A549 (cell line): ENCODE measurements at regions not wholly inside any gene's neighbourhood (a gene's known extent, or its start where the extent isn't known, plus 50 kb on each side); places are given as distances from the start of the nearest gene placed in this dataset.

Experiments used
- ATAC-seq, 2 experiments: fragments of 200-7000 bp in 1 of 2; fragments of >200 bp in 1 of 2; cut with Nextera tagmentation in 1 of 2; cut with Tn5 transposase in 1 of 2; 3 replicates each; pipeline versions ENCODE4 v1.8.0 to v1.9.1; 2018 to 2020; ENCODE audit warnings: mild to moderate bottlenecking in 1 of 2, moderate library complexity in 1 of 2
- CTCF ChIA-PET: fragments of 300-600 bp; sonication (Branson Sonifier 250); formaldehyde crosslinking; extraction: SDS; loops from one replicate; lab custom pipeline; 2021; ENCODE audit warnings: antibody characterized with exemption, inconsistent platforms; lab: Yijun Ruan, JAX
- POLR2A ChIA-PET: fragments of 350-600 bp; formaldehyde crosslinking; extraction: SDS; loops from one replicate; lab custom pipeline; 2021; ENCODE audit warnings: antibody characterized with exemption, inconsistent platforms; lab: Yijun Ruan, JAX
- DNase-seq, 2 experiments: peaks; one replicate each; pipeline versions ENCODE4 v3.0.0 to v3.0.0-alpha.2; 2011 to 2016; ENCODE audit warnings: low read depth in 1 of 2, low spot score in 1 of 2
- FAIRE-seq: peaks from 2 replicates; lab custom pipeline; 2011; peaks lifted over from hg19 to GRCh38; lab: Jason Lieb, UNC
- H3K27ac ChIP-seq, 2 experiments: fragments of >200 bp; sonication (Bioruptor Twin); formaldehyde crosslinking; 3 replicates each; pipeline ENCODE4 v1.5.1; 2016 to 2017
- H3K4me1 ChIP-seq: fragments of >200 bp; sonication (Bioruptor Twin); formaldehyde crosslinking; 3 replicates; pipeline ENCODE4 v1.6.1; 2016
- H3K4me2 ChIP-seq: fragments of >200 bp; sonication (Bioruptor Twin); formaldehyde crosslinking; 3 replicates; pipeline ENCODE4 v1.6.1; 2016
- H3K4me3 ChIP-seq: fragments of >200 bp; sonication (Bioruptor Twin); formaldehyde crosslinking; 3 replicates; pipeline ENCODE4 v1.5.1; 2016
- H3K9me3 ChIP-seq: fragments of >200 bp; sonication (Bioruptor Twin); formaldehyde crosslinking; 3 replicates; pipeline ENCODE4 v1.6.1; 2016
- BCL3 ChIP-seq: fragments of >200 bp; sonication (Bioruptor Twin); formaldehyde crosslinking; IDR thresholded peaks from 3 replicates; pipeline ENCODE4 v1.6.1; 2016
- CBX2 ChIP-seq: fragments of 200-600 bp; sonication (generic); IDR thresholded peaks from 2 replicates; pipeline ENCODE4 v1.6.1; 2016; ENCODE audit warnings: low read depth, mild to moderate bottlenecking, borderline replicate concordance
- CBX8 ChIP-seq: fragments of 200-600 bp; sonication (generic); IDR thresholded peaks from 2 replicates; pipeline ENCODE4 v1.6.1; 2016
- CTCF ChIP-seq: fragments of >200 bp; sonication (Bioruptor Twin); formaldehyde crosslinking; IDR thresholded peaks from 3 replicates; pipeline ENCODE4 v1.5.1; 2016
- EHF ChIP-seq: fragments of 250-450 bp; sonication (Bioruptor Pico); IDR thresholded peaks from 2 replicates; pipeline ENCODE4 v1.5.0; 2020; ENCODE audit warnings: mild to moderate bottlenecking
- EP300 ChIP-seq, 2 experiments: fragments of >200 bp; sonication (Bioruptor Twin); formaldehyde crosslinking; IDR thresholded peaks; 2 replicates in 1 of 2; 3 replicates in 1 of 2; pipeline ENCODE4 v1.6.1; 2016 to 2017
- ESRRA ChIP-seq: fragments of 150-350 bp; IDR thresholded peaks from 2 replicates; pipeline ENCODE4 v1.6.1; 2014; ENCODE audit warnings: mild to moderate bottlenecking, low read length, borderline replicate concordance
- FOSL2 ChIP-seq, 2 experiments: fragments of 450-650 bp in 1 of 2; fragments of >200 bp in 1 of 2; sonication (Bioruptor Twin) in 1 of 2; formaldehyde crosslinking; IDR thresholded peaks; 2 replicates each; pipeline versions ENCODE4 v1.5.0 to v1.6.1; 2016 to 2020; ENCODE audit warnings: mild to moderate bottlenecking in 1 of 2, moderate library complexity in 1 of 2
- FOXS1 ChIP-seq: fragments of 250-450 bp; sonication (Bioruptor Pico); IDR thresholded peaks from 2 replicates; pipeline ENCODE4 v1.5.0; 2020; ENCODE audit warnings: mild to moderate bottlenecking, moderate library complexity
- GATA3 ChIP-seq: IDR thresholded peaks from 2 replicates; pipeline ENCODE4 v1.6.1; 2012; ENCODE audit warnings: borderline replicate concordance
- HEYL ChIP-seq: fragments of 250-450 bp; sonication (Bioruptor Pico); IDR thresholded peaks from 2 replicates; pipeline ENCODE4 v1.8.0; 2021; ENCODE audit warnings: mild to moderate bottlenecking, moderate library complexity
- HOXB5 ChIP-seq: fragments of 250-450 bp; sonication (Bioruptor Pico); IDR thresholded peaks from 2 replicates; pipeline ENCODE4 v1.5.0; 2020; ENCODE audit warnings: mild to moderate bottlenecking, moderate library complexity
- MAFK ChIP-seq: fragments of 450-650 bp; IDR thresholded peaks from 2 replicates; pipeline ENCODE4 v1.6.1; 2014; ENCODE audit not compliant: partially characterized antibody
- MAZ ChIP-seq: fragments of 150-350 bp; IDR thresholded peaks from 2 replicates; pipeline ENCODE4 v1.6.1; 2014; ENCODE audit warnings: antibody characterized with exemption, low read depth, low read length, borderline replicate concordance
- NPAS2 ChIP-seq: fragments of 250-450 bp; sonication (Bioruptor Pico); IDR thresholded peaks from 2 replicates; pipeline ENCODE4 v1.8.0; 2022; ENCODE audit warnings: mild to moderate bottlenecking, moderate library complexity, borderline replicate concordance
- NR3C1 ChIP-seq: fragments of >200 bp; sonication (Bioruptor Twin); formaldehyde crosslinking; IDR thresholded peaks from 3 replicates; pipeline ENCODE4 v1.6.1; 2017
- POLR2A ChIP-seq: IDR thresholded peaks from 2 replicates; pipeline ENCODE4 v1.6.1; 2012; ENCODE audit warnings: mild to moderate bottlenecking, low read length
- POLR2AphosphoS2 ChIP-seq: conservative IDR thresholded peaks from 2 replicates; pipeline ENCODE4 v1.6.1; 2012; ENCODE audit warnings: low read length, improper control_type of control experiment, inconsistent platforms
- RARB ChIP-seq: fragments of 250-450 bp; sonication (Bioruptor Pico); IDR thresholded peaks from 2 replicates; pipeline ENCODE4 v1.8.0; 2021; ENCODE audit warnings: mild to moderate bottlenecking, moderate library complexity
- RNF2 ChIP-seq: fragments of 200-600 bp; sonication (generic); IDR thresholded peaks from 2 replicates; pipeline ENCODE4 v1.6.1; 2016; ENCODE audit warnings: low read depth, mild to moderate bottlenecking, antibody characterized with exemption, moderate library complexity, borderline replicate concordance
- USF2 ChIP-seq: fragments of 450-650 bp; IDR thresholded peaks from 2 replicates; pipeline ENCODE4 v1.6.1; 2014; ENCODE audit warnings: antibody characterized with exemption
- ZNF302 ChIP-seq: fragments of 250-450 bp; sonication (Bioruptor Pico); IDR thresholded peaks from 2 replicates; pipeline ENCODE4 v1.9.0; 2021; ENCODE audit warnings: inconsistent platforms, mild to moderate bottlenecking, moderate library complexity
- WGBS: methylation state at CpG from one replicate; pipeline ENCODE4 v1.1.6; 2017; ENCODE audit errors: missing lambda C conversion rate; 5-methylcytosine and 5-hydroxymethylcytosine counted together
- TF ChIP-seq, protein P1 (sequence below): IDR thresholded peaks from 2 replicates; pipeline ENCODE4 v1.6.1; 2012; ENCODE audit warnings: low read depth, borderline replicate concordance
- TF ChIP-seq, protein P2 (sequence below): IDR thresholded peaks from 2 replicates; pipeline ENCODE4 v1.6.1; 2012

- TF ChIP-seq CTCF (no peak), NR3C1 (no peak), HOXB5 (no peak)
Observed at GRCh38 chr2:16520891-16521290, 144.7 kb downstream of the CYRIA start (continued).

DNA sequence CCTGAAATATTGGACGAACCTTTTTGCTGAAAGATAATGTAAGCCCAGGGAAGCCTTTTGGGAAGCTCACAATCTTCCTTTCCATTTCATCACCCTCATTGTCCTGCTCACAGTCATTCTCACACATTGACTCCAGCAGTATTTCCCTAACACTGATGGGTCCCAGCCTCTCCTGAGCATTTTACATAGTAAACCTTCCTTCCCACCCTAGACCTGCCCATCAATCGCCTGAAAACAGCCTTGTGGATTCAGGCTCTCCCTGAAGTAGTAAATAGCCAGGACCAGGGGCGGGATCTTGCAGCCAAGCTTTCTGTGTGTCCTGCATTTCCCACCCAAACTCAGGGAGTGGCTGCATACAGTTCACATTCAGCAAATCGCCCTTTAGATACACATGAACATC is 149.9 kb downstream of the CYRIA start:
- Histone ChIP-seq H3K27ac (no peak overlapping the region), H3K4me3 (no peak overlapping the region), H3K4me1 (no peaks in the 10 kb centered on the region), H3K9me3 (no peaks in the 10 kb centered on the region), H3K4me2 (no peak overlapping the region)
- TF ChIP-seq FOSL2 (IDR thresholded peaks at IDR 0.05): no peak
- TF ChIP-seq FOSL2 (CRISPR knock-in tag; IDR thresholded peaks at IDR 0.05): no peak
- TF ChIP-seq NPAS2 (CRISPR knock-in tag): no peak
- TF ChIP-seq MAZ: no peak
- no peak for TF ChIP-seq RARB (CRISPR knock-in tag)
- TF ChIP-seq GATA3: no peak
- no peak for TF ChIP-seq HEYL (CRISPR knock-in tag)
- TF ChIP-seq EHF (CRISPR knock-in tag): no peak
- no peak for TF ChIP-seq CBX2
- TF ChIP-seq USF2: no peak
- no peak for TF ChIP-seq RNF2
- TF ChIP-seq NR3C1: no peak
- TF ChIP-seq ESRRA: no peak
- TF ChIP-seq CBX8: no peak
- no peak for TF ChIP-seq FOXS1 (CRISPR knock-in tag)
- no peak for TF ChIP-seq EP300 (IDR thresholded peaks at IDR 0.05)
- TF ChIP-seq POLR2AphosphoS2: no peak
- no peak for FAIRE-seq
- ATAC-seq: no peak
- CTCF ChIA-PET: interaction anchor here (1.0 to 3.5 kb wide), 3 partner anchors 8 to 241 kb away, joined by 3 to 14 read pairs (median 4); no protein-coding TSS in a partner anchor
- 2% methylated on average over 4 of the region's 4 CpGs for WGBS
- DNase-seq: no peak
- POLR2A ChIA-PET: no interaction called here

GRCh38 chr2:16513626-16514025 is 152.0 kb downstream of the CYRIA start:
- WGBS: 2% methylated on average over 2 of the region's 2 CpGs
- H3K4me1 ChIP-seq: no peaks in the 10 kb centered on the region; the same call in 2 of the 3 replicates
- no peak for DNase-seq
- no peak overlapping the region for H3K4me3 ChIP-seq
- ChIA-PET POLR2A (no interaction called here), CTCF (interaction anchor here (1.3 kb wide), 1 partner anchor 30 kb away, joined by 3 read pairs; no protein-coding TSS in a partner anchor)
- no peak for FAIRE-seq
- TF ChIP-seq BCL3: no peak
- TF ChIP-seq FOSL2 (IDR thresholded peaks at IDR 0.05): no peak
- TF ChIP-seq FOSL2 (CRISPR knock-in tag; IDR thresholded peaks at IDR 0.05): no peak
- TF ChIP-seq MAFK: no peak
- TF ChIP-seq, protein P1, sequence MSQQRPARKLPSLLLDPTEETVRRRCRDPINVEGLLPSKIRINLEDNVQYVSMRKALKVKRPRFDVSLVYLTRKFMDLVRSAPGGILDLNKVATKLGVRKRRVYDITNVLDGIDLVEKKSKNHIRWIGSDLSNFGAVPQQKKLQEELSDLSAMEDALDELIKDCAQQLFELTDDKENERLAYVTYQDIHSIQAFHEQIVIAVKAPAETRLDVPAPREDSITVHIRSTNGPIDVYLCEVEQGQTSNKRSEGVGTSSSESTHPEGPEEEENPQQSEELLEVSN: no peak
- TF ChIP-seq POLR2A: no peak
- TF ChIP-seq, protein P2, sequence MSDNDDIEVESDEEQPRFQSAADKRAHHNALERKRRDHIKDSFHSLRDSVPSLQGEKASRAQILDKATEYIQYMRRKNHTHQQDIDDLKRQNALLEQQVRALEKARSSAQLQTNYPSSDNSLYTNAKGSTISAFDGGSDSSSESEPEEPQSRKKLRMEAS: no peak
- no peak for TF ChIP-seq RARB (CRISPR knock-in tag)
- no peak for TF ChIP-seq ZNF302 (CRISPR knock-in tag)
- TF ChIP-seq HEYL (CRISPR knock-in tag): no peak
- no peak overlapping the region for H3K4me2 ChIP-seq
- no peak overlapping the region for H3K27ac ChIP-seq
- ATAC-seq: no peak
- no peaks in the 10 kb centered on the region for H3K9me3 ChIP-seq
